ENCODE measurements at regions not wholly inside any gene's neighbourhood (a gene's known extent, or its start where the extent isn't known, plus 50 kb on each side); places are given as distances from the start of the nearest gene placed in this dataset.

DNA sequence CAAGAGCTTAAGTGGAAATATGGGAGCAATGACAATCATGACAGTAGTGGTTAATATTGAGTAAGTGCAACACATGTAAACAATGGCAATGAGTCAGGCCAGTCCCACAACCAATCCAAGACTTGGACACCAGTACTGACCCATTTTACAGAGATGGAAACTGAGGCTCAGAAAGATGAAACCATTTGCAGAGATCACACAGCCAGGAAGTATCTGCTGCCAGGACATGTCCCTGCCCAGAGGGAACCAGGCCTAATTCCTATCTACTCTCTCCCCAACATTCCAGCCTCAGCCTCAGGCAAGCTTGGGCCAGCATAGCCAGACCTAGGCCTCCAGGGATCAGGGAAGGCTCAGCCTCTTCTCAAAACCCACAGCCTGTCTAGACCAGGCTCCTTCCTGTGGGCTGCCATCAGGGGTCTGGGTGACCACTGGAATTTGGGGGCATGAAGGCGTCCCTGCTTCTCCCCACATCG lies 395.1 kb downstream of the MN1 start:
- no peaks in the 10 kb centered on the region for H3F3A ChIP-seq (ENCODE audit: insufficient read depth, low read length)
- TF ChIP-seq, protein P1, sequence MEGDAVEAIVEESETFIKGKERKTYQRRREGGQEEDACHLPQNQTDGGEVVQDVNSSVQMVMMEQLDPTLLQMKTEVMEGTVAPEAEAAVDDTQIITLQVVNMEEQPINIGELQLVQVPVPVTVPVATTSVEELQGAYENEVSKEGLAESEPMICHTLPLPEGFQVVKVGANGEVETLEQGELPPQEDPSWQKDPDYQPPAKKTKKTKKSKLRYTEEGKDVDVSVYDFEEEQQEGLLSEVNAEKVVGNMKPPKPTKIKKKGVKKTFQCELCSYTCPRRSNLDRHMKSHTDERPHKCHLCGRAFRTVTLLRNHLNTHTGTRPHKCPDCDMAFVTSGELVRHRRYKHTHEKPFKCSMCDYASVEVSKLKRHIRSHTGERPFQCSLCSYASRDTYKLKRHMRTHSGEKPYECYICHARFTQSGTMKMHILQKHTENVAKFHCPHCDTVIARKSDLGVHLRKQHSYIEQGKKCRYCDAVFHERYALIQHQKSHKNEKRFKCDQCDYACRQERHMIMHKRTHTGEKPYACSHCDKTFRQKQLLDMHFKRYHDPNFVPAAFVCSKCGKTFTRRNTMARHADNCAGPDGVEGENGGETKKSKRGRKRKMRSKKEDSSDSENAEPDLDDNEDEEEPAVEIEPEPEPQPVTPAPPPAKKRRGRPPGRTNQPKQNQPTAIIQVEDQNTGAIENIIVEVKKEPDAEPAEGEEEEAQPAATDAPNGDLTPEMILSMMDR (IDR thresholded peaks at IDR 0.05; ENCODE audit: low read length) = no peak
- TF ChIP-seq EZH2 (IDR thresholded peaks at IDR 0.05; ENCODE audit: borderline replicate concordance, low read length) = no peak
- H3K9me2 ChIP-seq (ENCODE audit: low read depth, low read length) = no peaks in the 10 kb centered on the region
- H3K36me3 ChIP-seq (ENCODE audit: insufficient read depth, low read length) = no peaks in the 10 kb centered on the region
- no peak overlapping the region for H3K27ac ChIP-seq (ENCODE audit: low read depth, low read length, poor library complexity, severe bottlenecking)
- no peak overlapping the region for H3K4me2 ChIP-seq (ENCODE audit: low read length)
- no peaks in the 10 kb centered on the region for H3K9me3 ChIP-seq (ENCODE audit: low read length)
- no peak overlapping the region for H2AFZ ChIP-seq (ENCODE audit: low read length)
- H3K27me3 ChIP-seq (ENCODE audit: insufficient read depth, low read length) = no peaks in the 10 kb centered on the region
- H3K4me3 ChIP-seq (ENCODE audit: low read depth, low read length, poor library complexity, severe bottlenecking) = no peak overlapping the region
- H3K4me1 ChIP-seq (ENCODE audit: insufficient read depth, low read length, severe bottlenecking) = no peaks in the 10 kb centered on the region
- H4K20me1 ChIP-seq (ENCODE audit: insufficient read depth, low read length) = no peaks in the 10 kb centered on the region
- no peak overlapping the region for H3K9ac ChIP-seq (ENCODE audit: low read length)
- H3K79me2 ChIP-seq (ENCODE audit: insufficient read depth, low read length) = no peaks in the 10 kb centered on the region

DNA sequence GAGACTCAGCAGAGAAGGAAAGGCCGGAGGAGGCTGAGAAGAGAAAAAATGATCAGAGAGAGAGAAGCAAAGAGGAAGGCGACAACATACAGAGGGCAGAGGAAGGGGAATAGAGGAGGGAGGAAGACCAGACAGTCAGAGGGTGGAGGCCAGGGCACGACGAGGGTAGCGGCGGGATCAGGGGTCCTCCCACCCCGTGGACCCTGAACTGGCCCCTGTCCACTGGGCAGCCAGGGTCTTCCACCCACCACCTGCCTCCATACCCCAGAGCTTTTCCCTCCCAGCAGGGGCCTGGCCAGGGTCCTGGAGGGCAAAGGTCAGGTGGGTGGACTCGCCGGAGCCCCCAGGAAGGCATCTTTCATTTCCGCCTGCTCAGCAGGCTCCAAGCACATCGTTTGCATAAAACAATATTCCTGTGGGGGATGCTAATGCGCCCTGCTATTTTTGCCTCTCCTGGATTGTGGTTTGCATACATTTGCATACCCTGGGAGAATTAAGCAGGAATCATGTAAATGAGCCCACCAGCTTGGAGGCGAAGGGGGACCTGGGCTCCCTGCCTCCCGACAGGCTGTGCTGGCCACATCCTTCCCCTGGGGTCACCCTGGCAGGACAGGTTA lies 394.1 kb downstream of the MN1 start:
- Histone ChIP-seq H3K4me2 (ENCODE audit: low read length) (no peak overlapping the region), H3K9me3 (ENCODE audit: low read length) (no peaks in the 10 kb centered on the region), H3K27ac (ENCODE audit: low read depth, low read length, poor library complexity, severe bottlenecking) (no peak overlapping the region), H3K4me1 (ENCODE audit: insufficient read depth, low read length, severe bottlenecking) (no peaks in the 10 kb centered on the region), H4K20me1 (ENCODE audit: insufficient read depth, low read length) (no peaks in the 10 kb centered on the region), H3K79me2 (ENCODE audit: insufficient read depth, low read length) (no peaks in the 10 kb centered on the region), H3K27me3 (ENCODE audit: insufficient read depth, low read length) (no peaks in the 10 kb centered on the region), H3K9ac (ENCODE audit: low read length) (no peak overlapping the region), H3K9me2 (ENCODE audit: low read depth, low read length) (no peaks in the 10 kb centered on the region), H3F3A (ENCODE audit: insufficient read depth, low read length) (no peaks in the 10 kb centered on the region), H3K36me3 (ENCODE audit: insufficient read depth, low read length) (no peaks in the 10 kb centered on the region), H2AFZ (ENCODE audit: low read length) (no peak overlapping the region), H3K4me3 (ENCODE audit: low read depth, low read length, poor library complexity, severe bottlenecking) (no peak overlapping the region)
- TF ChIP-seq, protein P1 (IDR thresholded peaks at IDR 0.05; ENCODE audit: low read length) = no peak
- no peak for TF ChIP-seq EZH2 (IDR thresholded peaks at IDR 0.05; ENCODE audit: borderline replicate concordance, low read length)

DNA sequence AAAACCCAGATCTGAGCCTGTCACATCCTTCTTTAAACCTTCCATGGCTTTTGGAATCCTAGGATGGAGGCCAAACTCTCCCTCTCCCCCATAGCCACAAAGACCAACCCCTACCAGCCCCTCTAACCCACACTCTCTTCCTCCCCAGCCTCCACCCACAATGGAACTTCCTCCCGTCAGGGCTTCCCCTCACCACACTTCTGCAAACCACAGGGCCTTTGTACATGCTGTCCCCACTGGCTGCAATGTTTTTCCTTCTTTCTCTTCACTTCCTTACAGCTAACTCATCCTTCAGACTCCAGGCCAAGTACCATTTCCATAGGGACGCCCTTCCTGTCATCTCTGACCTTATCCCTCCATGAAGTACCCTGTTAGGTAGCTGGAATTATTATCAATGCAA lies 393.5 kb downstream of the MN1 start:
- Histone ChIP-seq H2AFZ (ENCODE audit: low read length) (no peak overlapping the region), H3K27ac (ENCODE audit: low read depth, low read length, poor library complexity, severe bottlenecking) (no peak overlapping the region), H3K9me2 (ENCODE audit: low read depth, low read length) (no peaks in the 10 kb centered on the region), H3K27me3 (ENCODE audit: insufficient read depth, low read length) (no peaks in the 10 kb centered on the region), H4K20me1 (ENCODE audit: insufficient read depth, low read length) (no peaks in the 10 kb centered on the region), H3K4me3 (ENCODE audit: low read depth, low read length, poor library complexity, severe bottlenecking) (no peak overlapping the region), H3K9me3 (ENCODE audit: low read length) (no peaks in the 10 kb centered on the region), H3K36me3 (ENCODE audit: insufficient read depth, low read length) (no peaks in the 10 kb centered on the region), H3K4me1 (ENCODE audit: insufficient read depth, low read length, severe bottlenecking) (no peaks in the 10 kb centered on the region), H3K4me2 (ENCODE audit: low read length) (no peak overlapping the region), H3F3A (ENCODE audit: insufficient read depth, low read length) (no peaks in the 10 kb centered on the region), H3K9ac (ENCODE audit: low read length) (no peak overlapping the region), H3K79me2 (ENCODE audit: insufficient read depth, low read length) (no peaks in the 10 kb centered on the region)
- TF ChIP-seq, protein P1 (IDR thresholded peaks at IDR 0.05; ENCODE audit: low read length) = no peak
- no peak for TF ChIP-seq EZH2 (IDR thresholded peaks at IDR 0.05; ENCODE audit: borderline replicate concordance, low read length)

Data from OCI-LY1 (cell line).